NCI-H82 treated with DMSO at 0.1 percent for 48 hours (cell line): ENCODE measurements at regions not wholly inside any gene's neighbourhood (a gene's known extent, or its start where the extent isn't known, plus 50 kb on each side); places are given as distances from the start of the nearest gene placed in this dataset.

Experiments
- DNase-seq: peaks from one replicate; lab custom pipeline; 2025; ENCODE audit not compliant: unreplicated experiment; lab: John Stamatoyannopoulos, UW

- DNase-seq: no peak
These were observed 415.0 kb upstream of the XYLT1 start for GRCh38 chr16:17885659-17886207.

- no peak for DNase-seq
These were observed 407.1 kb upstream of the XYLT1 start for GRCh38 chr16:17877821-17878360.

- no peak for DNase-seq
These were observed 396.2 kb upstream of the XYLT1 start for GRCh38 chr16:17866996-17867395.

- DNase-seq: peak; percentile 92
These were observed 391.3 kb upstream of the XYLT1 start for GRCh38 chr16:17861981-17862479.

- DNase-seq: no peak
These were observed 387.3 kb upstream of the XYLT1 start for GRCh38 chr16:17858061-17858460.

- DNase-seq: no peak
These were observed 383.2 kb upstream of the XYLT1 start for GRCh38 chr16:17853958-17854357.

GRCh38 chr16:17852977-17853702, 382.4 kb upstream of the XYLT1 start:
- no peak for DNase-seq

- peak; percentile 72 for DNase-seq
These were observed 380.0 kb upstream of the XYLT1 start for GRCh38 chr16:17850581-17851250.

GRCh38 chr16:17847234-17847795, 376.6 kb upstream of the XYLT1 start:
- DNase-seq: no peak

GRCh38 chr16:17846030-17846429, 375.3 kb upstream of the XYLT1 start:
- no peak for DNase-seq

GRCh38 chr16:17845031-17845430, 374.3 kb upstream of the XYLT1 start:
- DNase-seq: no peak

GRCh38 chr16:17843905-17844304, 373.1 kb upstream of the XYLT1 start:
- no peak for DNase-seq

- DNase-seq: no peak
These were observed 369.1 kb upstream of the XYLT1 start for GRCh38 chr16:17839907-17840306.

GRCh38 chr16:17839272-17839671, 368.5 kb upstream of the XYLT1 start:
- no peak for DNase-seq

- DNase-seq: no peak
These were observed 366.3 kb upstream of the XYLT1 start for GRCh38 chr16:17836868-17837602.

- DNase-seq: no peak
These were observed 364.5 kb upstream of the XYLT1 start for GRCh38 chr16:17835118-17835876.

GRCh38 chr16:17832738-17833137, 362.0 kb upstream of the XYLT1 start:
- DNase-seq: no peak

- no peak for DNase-seq
These were observed 360.6 kb upstream of the XYLT1 start for GRCh38 chr16:17831330-17831729.

GRCh38 chr16:17830651-17831050, 359.9 kb upstream of the XYLT1 start:
- DNase-seq: no peak

- DNase-seq: no peak
These were observed 359.1 kb upstream of the XYLT1 start for GRCh38 chr16:17829811-17830210.
